AG09309 (cell line): ENCODE measurements at regions not wholly inside any gene's neighbourhood (a gene's known extent, or its start where the extent isn't known, plus 50 kb on each side); places are given as distances from the start of the nearest gene placed in this dataset.
A peak's percentile ranks its signal among the peaks of the same experiment; 100 is the strongest.

ENCODE experiments used
- DNase-seq: peaks from one replicate; pipeline ENCODE4 v3.0.0-alpha.2; 2010; ENCODE audit warnings: low read depth
- H3K4me3 ChIP-seq: 2 replicates; pipeline ENCODE4 v1.5.1; 2011; ENCODE audit warnings: mild to moderate bottlenecking, low read depth, low read length, moderate library complexity; ENCODE audit not compliant: control insufficient read depth
- CTCF ChIP-seq: IDR thresholded peaks from 2 replicates; pipeline ENCODE4 v1.5.1; 2011; ENCODE audit warnings: mild to moderate bottlenecking, low read depth, low read length, inconsistent platforms; ENCODE audit not compliant: insufficient read depth, control insufficient read depth; ENCODE audit errors: missing control alignments

GRCh38 chr11:109854731-109855130 is 238.5 kb upstream of the ZC3H12C start:
- no peak overlapping the region for H3K4me3 ChIP-seq
- DNase-seq: no peak
- TF ChIP-seq CTCF: no peak

GRCh38 chr11:109856928-109857327 is 236.3 kb upstream of the ZC3H12C start:
- TF ChIP-seq CTCF: no peak
- no peak overlapping the region for H3K4me3 ChIP-seq

GRCh38 chr11:109857637-109858036 is 235.6 kb upstream of the ZC3H12C start:
- DNase-seq: no peak
- no peak for TF ChIP-seq CTCF
- no peak overlapping the region for H3K4me3 ChIP-seq

More at GRCh38 chr11:109856928-109857327, 236.3 kb upstream of the ZC3H12C start:
- DNase-seq: no peak

- no peak overlapping the region for H3K4me3 ChIP-seq
- no peak for DNase-seq
- TF ChIP-seq CTCF: no peak
Measured at GRCh38 chr11:109858152-109858551, 235.0 kb upstream of the ZC3H12C start.

- no peak for TF ChIP-seq CTCF
- DNase-seq: peak; percentile 21
- no peak overlapping the region for H3K4me3 ChIP-seq
Measured at GRCh38 chr11:109859045-109859724, 234.0 kb upstream of the ZC3H12C start.

- TF ChIP-seq CTCF: no peak
- H3K4me3 ChIP-seq: no peak overlapping the region
- no peak for DNase-seq
Measured at GRCh38 chr11:109862835-109863234, 230.4 kb upstream of the ZC3H12C start.

- no peak for DNase-seq
- no peak for TF ChIP-seq CTCF
- no peak overlapping the region for H3K4me3 ChIP-seq
Measured at GRCh38 chr11:109864151-109864661, 229.0 kb upstream of the ZC3H12C start.
